ENCODE measurements at regions not wholly inside any gene's neighbourhood (a gene's known extent, or its start where the extent isn't known, plus 50 kb on each side); places are given as distances from the start of the nearest gene placed in this dataset.
"Not testable (repeated sequence)": the region's sequence is repeated elsewhere in the genome, so short reads cannot be mapped to it uniquely, and the experiment has no call there.

DNA sequence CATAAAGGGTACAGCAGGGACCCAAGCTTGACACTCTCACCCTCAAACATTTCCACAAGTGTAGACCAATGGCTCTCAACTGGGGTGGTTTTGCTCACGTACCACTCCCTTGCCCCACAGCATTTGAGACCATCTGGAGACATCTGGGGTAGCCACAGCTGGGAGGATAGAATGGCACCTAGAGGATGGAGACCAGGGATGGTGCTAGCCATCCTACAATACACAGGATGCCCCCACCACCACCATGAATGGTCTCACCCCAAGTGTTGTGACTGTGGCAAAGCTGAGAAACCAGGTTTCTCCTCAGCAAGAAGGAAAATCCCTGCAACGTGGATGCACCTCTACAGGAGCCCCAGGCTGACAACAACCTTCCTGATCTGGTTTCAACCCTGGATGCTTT, 69.1 kb upstream of the CLEC6A start:
- not testable (repeated sequence) for DNase-seq (ENCODE audit: insufficient read length, low spot score); FAIRE-seq

DNA sequence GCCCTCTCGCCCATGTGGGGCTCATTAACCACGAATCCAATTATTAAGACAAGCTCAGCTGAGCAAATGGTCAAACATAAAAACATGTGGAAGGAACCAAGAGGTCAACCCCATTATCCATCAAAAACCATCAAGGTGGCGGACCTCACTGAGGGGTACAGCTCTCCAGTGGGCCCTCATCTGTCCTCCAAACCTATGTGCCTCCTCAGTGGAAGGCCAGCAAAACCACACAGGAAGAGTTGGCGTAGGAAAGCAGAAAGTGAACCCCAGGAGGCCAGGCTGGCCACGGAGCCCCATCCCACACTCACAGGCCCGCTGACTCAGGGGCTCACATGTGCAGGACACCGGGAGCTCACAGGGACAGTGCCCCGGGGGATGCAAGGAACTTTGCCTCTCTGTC, 66.5 kb upstream of the CLEC6A start:
- not testable (repeated sequence) for FAIRE-seq; DNase-seq (ENCODE audit: insufficient read length, low spot score)

DNA sequence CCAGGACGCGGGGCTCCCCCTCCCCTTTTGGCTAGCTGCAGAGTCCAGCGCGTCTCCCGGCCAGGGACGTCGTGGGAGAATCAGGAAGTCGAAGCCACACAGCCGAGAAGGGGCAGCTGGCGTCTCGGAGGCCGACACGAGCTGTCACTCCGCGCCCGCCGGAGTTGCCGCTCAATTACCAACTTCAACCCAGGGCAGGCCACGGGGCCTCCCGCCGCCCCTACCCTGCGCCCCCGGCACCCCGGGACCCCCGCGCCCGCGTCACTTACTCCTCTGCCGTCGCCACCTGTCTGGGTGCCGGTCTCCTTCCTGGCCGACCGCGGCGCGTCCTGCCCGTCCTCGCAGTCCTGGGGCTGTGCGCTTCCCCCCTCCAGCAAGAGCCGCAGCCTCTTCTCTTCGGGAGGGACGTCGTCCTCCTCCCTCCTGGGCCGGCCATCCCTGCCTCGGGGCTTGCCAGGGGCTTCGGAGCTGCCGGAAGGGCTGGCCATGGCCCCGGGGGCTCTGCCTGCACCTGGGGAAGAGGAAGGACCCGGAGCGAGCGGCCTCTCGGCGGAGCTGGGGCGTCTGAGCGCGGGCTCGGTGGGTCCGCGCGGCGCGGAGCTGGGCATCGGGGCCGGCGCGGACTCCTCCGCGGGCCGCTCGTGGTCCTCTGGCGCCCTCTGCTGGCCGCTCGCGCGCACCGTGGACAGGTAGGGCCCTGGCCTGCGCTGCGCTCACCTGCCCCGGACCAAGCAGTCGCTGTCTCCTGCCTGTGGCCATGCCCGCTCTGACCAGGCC, 65.6 kb upstream of the CLEC6A start:
- peak; percentile 92 for FAIRE-seq

DNA sequence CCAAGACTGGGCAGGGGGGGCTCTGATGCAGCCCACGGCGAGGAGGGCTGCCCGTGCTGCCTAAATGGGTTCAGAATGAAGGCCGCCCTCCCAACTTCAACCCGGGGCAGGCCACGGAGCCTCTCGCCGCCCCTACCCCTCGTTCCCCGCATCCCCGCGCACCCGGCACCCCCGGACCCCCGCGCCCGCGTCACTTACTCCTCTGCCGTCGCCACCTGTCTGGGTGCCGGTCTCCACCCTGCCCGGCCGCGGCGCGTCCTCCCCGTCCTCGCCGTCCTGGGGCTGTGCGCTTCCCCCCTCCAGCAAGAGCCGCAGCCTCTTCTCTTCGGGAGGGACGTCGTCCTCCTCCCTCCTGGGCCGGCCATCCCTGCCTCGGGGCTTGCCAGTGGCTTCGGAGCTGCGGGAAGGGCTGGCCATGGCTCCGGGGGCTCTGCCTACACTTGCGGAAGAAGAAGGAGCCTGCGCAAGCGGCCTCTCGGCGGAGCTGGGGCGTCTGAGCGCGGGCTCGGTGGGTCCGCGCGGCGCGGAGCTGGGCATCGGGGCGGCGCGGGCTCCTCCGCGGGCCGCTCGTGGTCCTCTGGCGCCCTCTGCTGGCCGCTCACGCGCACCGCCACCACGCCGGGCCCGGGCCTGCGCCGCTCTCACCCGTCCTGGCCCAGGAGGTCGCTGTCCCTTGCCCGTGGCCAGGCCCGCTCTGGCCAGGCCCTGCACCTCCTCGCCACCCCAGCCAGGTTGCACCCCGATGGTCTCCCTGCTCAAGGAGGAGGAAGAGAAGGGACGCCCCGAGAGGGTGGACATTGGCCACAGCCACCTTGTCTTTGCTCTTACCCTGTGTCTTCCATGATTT, 59.3 kb upstream of the CLEC6A start:
- FAIRE-seq = peak; percentile 72
- not testable (repeated sequence) for DNase-seq (ENCODE audit: insufficient read length, low spot score)

More for the DNA sequence above, 65.6 kb upstream of the CLEC6A start:
- DNase-seq (ENCODE audit: insufficient read length, low spot score) = peak; percentile 47

DNA sequence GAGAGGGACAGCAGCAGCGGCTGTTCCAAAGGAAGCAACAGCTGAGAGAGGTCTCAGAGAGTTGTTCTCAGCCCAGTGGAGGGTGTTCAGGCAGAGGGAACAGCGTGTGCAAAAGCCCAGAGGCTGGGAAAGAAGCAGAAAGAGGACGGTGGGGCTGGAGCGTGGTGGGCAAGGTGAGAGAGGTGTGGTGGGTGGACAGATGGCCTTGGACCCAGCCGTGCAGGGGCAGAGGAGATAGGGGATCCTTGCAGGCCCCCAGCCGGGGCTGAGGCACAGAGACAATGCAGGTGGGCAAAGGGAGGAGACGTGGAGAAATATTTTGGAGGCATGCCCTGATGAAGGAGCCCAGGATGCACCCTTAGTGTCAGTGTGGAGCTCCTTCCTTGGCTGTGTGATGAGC, 58.4 kb upstream of the CLEC6A start:
- not testable (repeated sequence) for FAIRE-seq; DNase-seq (ENCODE audit: insufficient read length, low spot score)

DNA sequence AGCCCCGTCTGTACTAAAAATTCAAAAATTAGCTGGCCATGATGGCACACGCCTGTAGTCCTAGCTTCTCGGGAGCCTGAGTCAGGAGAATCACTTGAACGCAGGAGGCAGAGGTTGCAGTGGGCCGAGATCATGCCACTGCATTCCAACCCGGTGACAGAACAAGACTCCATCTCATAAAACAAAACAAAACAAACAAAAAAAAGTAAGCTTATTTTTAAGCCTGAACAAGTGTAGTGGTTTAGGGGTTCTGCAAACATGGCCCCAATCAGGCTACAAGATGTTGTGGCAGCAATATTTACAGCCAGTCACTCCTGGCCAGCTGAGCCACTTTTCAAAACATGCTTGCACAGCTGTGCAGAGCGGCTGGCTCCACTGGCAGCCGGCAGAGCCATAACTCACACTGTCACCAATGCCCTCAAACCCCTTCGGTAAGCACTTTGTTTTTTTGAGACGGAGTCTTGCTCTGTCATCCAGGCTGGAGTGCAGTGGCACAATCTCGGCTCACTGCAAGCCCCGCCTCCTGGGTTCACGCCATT, 56.2 kb upstream of the CLEC6A start:
- FAIRE-seq; DNase-seq (ENCODE audit: insufficient read length, low spot score): not testable (repeated sequence)

DNA sequence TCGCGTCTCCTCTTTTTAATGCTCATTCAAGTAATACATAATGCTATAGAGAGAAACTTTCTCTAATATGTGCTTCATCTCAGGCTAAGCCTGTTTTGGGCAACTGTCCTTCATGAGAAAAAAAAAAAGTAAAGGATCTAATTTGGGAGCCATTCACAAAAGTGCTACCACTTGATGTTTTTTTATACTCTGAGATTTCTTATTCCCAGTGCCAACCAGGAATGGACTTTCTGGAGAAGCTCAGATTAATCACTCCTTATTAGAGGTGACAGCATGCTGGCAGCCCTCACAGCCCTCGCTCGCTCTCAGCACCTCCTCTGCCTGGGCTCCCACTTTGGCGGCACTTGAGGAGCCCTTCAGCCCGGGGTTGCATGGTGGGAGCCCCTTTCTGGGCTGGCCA, 51.9 kb upstream of the CLEC6A start:
- FAIRE-seq; DNase-seq (ENCODE audit: insufficient read length, low spot score): not testable (repeated sequence)

DNA sequence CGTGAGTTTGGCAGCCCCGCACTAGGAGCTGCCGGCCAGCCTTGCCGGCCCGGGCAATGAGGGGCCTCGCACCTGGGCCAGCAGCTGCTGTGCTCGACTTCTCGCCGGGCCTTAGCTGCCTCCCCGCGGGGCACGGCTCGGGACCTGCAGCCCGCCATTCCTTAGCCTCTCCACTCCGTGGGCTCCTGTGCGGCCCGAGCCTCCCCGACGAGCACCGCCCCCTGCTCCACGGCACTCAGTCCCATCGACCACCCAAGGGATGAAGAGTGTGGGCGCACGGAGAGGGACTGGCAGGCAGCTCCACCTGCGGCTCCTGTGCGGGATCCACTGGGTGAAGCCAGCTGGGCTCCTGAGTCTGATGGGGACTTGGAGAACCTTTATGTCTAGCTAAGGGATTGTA, 51.4 kb upstream of the CLEC6A start:
- not testable (repeated sequence) for FAIRE-seq; DNase-seq (ENCODE audit: insufficient read length, low spot score)
